ENCODE measurements at regions not wholly inside any gene's neighbourhood (a gene's known extent, or its start where the extent isn't known, plus 50 kb on each side); places are given as distances from the start of the nearest gene placed in this dataset.

DNA sequence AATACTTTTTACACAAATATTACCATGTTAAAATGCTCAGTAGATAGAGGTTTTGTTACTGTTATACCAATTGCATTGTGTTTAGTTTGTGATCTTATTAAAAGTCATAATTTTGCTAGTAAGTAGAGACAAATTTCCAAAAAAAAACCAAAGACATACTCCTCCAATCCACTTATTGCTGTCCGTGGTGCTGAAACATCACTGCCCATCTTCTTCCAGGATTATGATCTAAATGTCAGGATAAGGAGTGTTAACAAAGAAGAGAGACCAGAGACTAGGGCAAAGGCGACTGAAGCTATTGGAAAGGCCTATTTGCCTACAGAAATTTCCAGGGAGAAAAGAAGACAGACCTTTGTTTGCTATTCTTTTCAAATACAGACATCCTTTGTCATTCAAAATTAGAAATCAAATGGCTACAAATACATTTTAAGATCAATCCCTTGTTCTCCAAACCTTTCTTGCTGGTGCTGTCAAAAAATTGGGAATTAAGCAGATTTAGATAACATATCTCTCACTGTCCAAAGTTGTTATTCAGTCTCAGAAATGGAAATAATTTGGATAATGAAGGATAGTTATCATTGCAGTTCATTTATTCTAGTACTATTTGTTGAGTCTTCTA, 199.7 kb downstream of the C11orf91 start:
- Histone ChIP-seq H4K20me1 (ENCODE audit: insufficient read depth) (peaks cover 5% of the 10 kb centered on the region; the same call in 1 of the 2 replicates), H3K36me3 (ENCODE audit: low read depth) (no peaks in the 10 kb centered on the region), H3K27ac (no peak overlapping the region), H3F3A (ENCODE audit: insufficient read depth) (peaks cover 12% of the 10 kb centered on the region; the same call in 1 of the 2 replicates), H3K4me2 (ENCODE audit: unreplicated experiment) (no peak overlapping the region), H3K79me2 (ENCODE audit: insufficient read depth) (peaks cover 96% of the 10 kb centered on the region), H3K27me3 (replicated peaks; ENCODE audit: insufficient read depth) (no peaks in the 10 kb centered on the region), H3K9me2 (ENCODE audit: insufficient read depth) (no peaks in the 10 kb centered on the region), H3K9ac (no peak overlapping the region), H3K4me3 (no peak overlapping the region), H3K9me3 (ENCODE audit: low read depth) (no peaks in the 10 kb centered on the region), H3K4me1 (ENCODE audit: insufficient read depth) (peaks cover 8% of the 10 kb centered on the region; the same call in 1 of the 2 replicates), H2AFZ (no peak overlapping the region)
- TF ChIP-seq EZH2 (IDR thresholded peaks at IDR 0.05; ENCODE audit: insufficient read depth, poor library complexity, severe bottlenecking), result no peak
- TF ChIP-seq EZH2phosphoT487 (IDR thresholded peaks at IDR 0.05; ENCODE audit: insufficient read depth, low read depth), result no peak
- in situ Hi-C loops (cut with MboI), result no loop called here
- WGBS, 2 experiments (ENCODE audit: low coverage in 1 of 2, low lambda C conversion rate in 2 of 2, missing lambda C conversion rate in 2 of 2), result 5 to 10% methylated on average over 2 of the region's 2 CpGs
- peak; percentile 67 for DNase-seq

DNA sequence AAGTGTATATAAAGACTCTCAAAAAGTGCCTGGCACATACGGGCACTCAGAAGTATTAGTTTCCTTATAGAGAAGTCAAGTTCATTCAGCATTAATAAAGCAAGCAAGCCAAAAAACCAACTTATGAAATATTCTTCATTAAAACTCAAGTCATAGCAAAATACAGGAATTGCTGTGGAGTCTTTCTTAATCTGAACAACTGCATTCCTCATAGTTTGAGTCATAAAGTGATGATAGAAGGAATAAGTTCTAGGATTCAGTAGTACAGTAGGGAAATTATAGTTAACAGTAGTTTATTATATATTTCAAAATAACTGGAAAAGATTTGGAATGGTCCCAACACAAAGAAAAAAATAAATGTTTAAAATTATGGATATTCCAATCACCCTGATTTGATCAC, 200.3 kb downstream of the C11orf91 start:
- in situ Hi-C loops (cut with MboI), result no loop called here
- no peaks in the 10 kb centered on the region for H3K27me3 ChIP-seq (replicated peaks; ENCODE audit: insufficient read depth)

DNA sequence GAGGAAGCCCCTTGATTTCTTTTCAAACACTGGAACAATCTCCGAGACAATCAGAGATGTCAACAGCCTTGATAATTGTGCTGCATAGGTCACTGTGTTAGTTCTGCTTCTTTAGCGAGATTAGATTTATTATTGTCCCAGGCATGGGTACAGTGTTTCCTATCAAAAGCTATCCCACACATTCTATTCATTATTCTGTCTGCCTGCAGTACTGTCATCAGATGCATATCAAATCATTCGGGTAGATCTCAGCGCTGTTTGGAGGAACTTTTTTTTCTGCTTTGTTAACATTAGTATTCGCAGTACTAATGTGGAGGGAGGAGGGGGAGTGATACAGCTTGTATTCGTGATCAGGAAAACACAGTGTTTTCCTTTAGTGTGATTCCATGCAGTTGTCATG, 208.0 kb downstream of the C11orf91 start:
- H4K20me1 ChIP-seq (ENCODE audit: insufficient read depth), result peaks cover 5% of the 10 kb centered on the region; the same call in 1 of the 2 replicates
- no peaks in the 10 kb centered on the region for H3K9me3 ChIP-seq (ENCODE audit: low read depth)
- H3K27ac ChIP-seq, result no peak overlapping the region
- H3K36me3 ChIP-seq (ENCODE audit: low read depth), result no peaks in the 10 kb centered on the region
- no peaks in the 10 kb centered on the region for H3K27me3 ChIP-seq (replicated peaks; ENCODE audit: insufficient read depth)
- no peak overlapping the region for H2AFZ ChIP-seq
- in situ Hi-C loops (cut with MboI), result no loop called here
- H3K4me3 ChIP-seq, result no peak overlapping the region
- H3K4me2 ChIP-seq (ENCODE audit: unreplicated experiment), result no peak overlapping the region
- H3K4me1 ChIP-seq (ENCODE audit: insufficient read depth), result no peaks in the 10 kb centered on the region
- H3K9ac ChIP-seq, result no peak overlapping the region
- no peak for DNase-seq
- H3K79me2 ChIP-seq (ENCODE audit: insufficient read depth), result peaks cover 92% of the 10 kb centered on the region
- H3K9me2 ChIP-seq (ENCODE audit: insufficient read depth), result no peaks in the 10 kb centered on the region
- TF ChIP-seq EZH2phosphoT487 (IDR thresholded peaks at IDR 0.05; ENCODE audit: insufficient read depth, low read depth) (no peak), EZH2 (IDR thresholded peaks at IDR 0.05; ENCODE audit: insufficient read depth, poor library complexity, severe bottlenecking) (no peak)
- no peaks in the 10 kb centered on the region for H3F3A ChIP-seq (ENCODE audit: insufficient read depth)
- WGBS, 2 experiments (ENCODE audit: low coverage in 1 of 2, low lambda C conversion rate in 2 of 2, missing lambda C conversion rate in 2 of 2), result 57 to 61% methylated on average over 6 of the region's 6 CpGs

More for the DNA sequence above, 200.3 kb downstream of the C11orf91 start:
- no peaks in the 10 kb centered on the region for H3K36me3 ChIP-seq (ENCODE audit: low read depth)
- H3K4me2 ChIP-seq (ENCODE audit: unreplicated experiment), result no peak overlapping the region
- DNase-seq, result peak; percentile 54
- no peaks in the 10 kb centered on the region for H3K9me3 ChIP-seq (ENCODE audit: low read depth)
- no peaks in the 10 kb centered on the region for H3K9me2 ChIP-seq (ENCODE audit: insufficient read depth)
- H3K9ac ChIP-seq, result no peak overlapping the region
- no peak overlapping the region for H2AFZ ChIP-seq
- H3K27ac ChIP-seq, result no peak overlapping the region
- peaks cover 12% of the 10 kb centered on the region; the same call in 1 of the 2 replicates for H3F3A ChIP-seq (ENCODE audit: insufficient read depth)
- WGBS, 2 experiments (ENCODE audit: low coverage in 1 of 2, low lambda C conversion rate in 2 of 2, missing lambda C conversion rate in 2 of 2), result 89 to 97% methylated on average over 1 of the region's 1 CpG
- H4K20me1 ChIP-seq (ENCODE audit: insufficient read depth), result peaks cover 5% of the 10 kb centered on the region; the same call in 1 of the 2 replicates
- peaks cover 92% of the 10 kb centered on the region for H3K79me2 ChIP-seq (ENCODE audit: insufficient read depth)
- H3K4me3 ChIP-seq, result no peak overlapping the region
- peaks cover 8% of the 10 kb centered on the region; the same call in 1 of the 2 replicates for H3K4me1 ChIP-seq (ENCODE audit: insufficient read depth)
- no peak for TF ChIP-seq EZH2 (IDR thresholded peaks at IDR 0.05; ENCODE audit: insufficient read depth, poor library complexity, severe bottlenecking)
- TF ChIP-seq EZH2phosphoT487 (IDR thresholded peaks at IDR 0.05; ENCODE audit: insufficient read depth, low read depth), result no peak

GRCh38 chr11:33490842-33491370, 209.7 kb downstream of the C11orf91 start:
- Histone ChIP-seq H3K27ac (no peak overlapping the region), H3K4me2 (ENCODE audit: unreplicated experiment) (no peak overlapping the region), H3K27me3 (replicated peaks; ENCODE audit: insufficient read depth) (no peaks in the 10 kb centered on the region), H3K9me2 (ENCODE audit: insufficient read depth) (no peaks in the 10 kb centered on the region), H3K79me2 (ENCODE audit: insufficient read depth) (peaks cover 92% of the 10 kb centered on the region), H3F3A (ENCODE audit: insufficient read depth) (no peaks in the 10 kb centered on the region), H3K9me3 (ENCODE audit: low read depth) (no peaks in the 10 kb centered on the region), H3K4me1 (ENCODE audit: insufficient read depth) (no peaks in the 10 kb centered on the region), H2AFZ (no peak overlapping the region), H3K4me3 (no peak overlapping the region), H4K20me1 (ENCODE audit: insufficient read depth) (no peaks in the 10 kb centered on the region; the same call in 1 of the 2 replicates), H3K36me3 (ENCODE audit: low read depth) (no peaks in the 10 kb centered on the region), H3K9ac (no peak overlapping the region)
- WGBS, 2 experiments (ENCODE audit: low coverage in 1 of 2, low lambda C conversion rate in 2 of 2, missing lambda C conversion rate in 2 of 2), result 39 to 45% methylated on average over 3 of the region's 3 CpGs
- DNase-seq, result no peak
- TF ChIP-seq EZH2phosphoT487 (IDR thresholded peaks at IDR 0.05; ENCODE audit: insufficient read depth, low read depth) (no peak), EZH2 (IDR thresholded peaks at IDR 0.05; ENCODE audit: insufficient read depth, poor library complexity, severe bottlenecking) (no peak)
- in situ Hi-C loops (cut with MboI), result no loop called here

Measured in GM23248 (cell line).